Neuron (in vitro differentiated cells): ENCODE measurements at regions not wholly inside any gene's neighbourhood (a gene's known extent, or its start where the extent isn't known, plus 50 kb on each side); places are given as distances from the start of the nearest gene placed in this dataset.

Experiments
- H2AFZ ChIP-seq: one replicate; pipeline ENCODE4 v1.6.1; 2013; ENCODE audit warnings: low read depth, mild to moderate bottlenecking, inconsistent platforms, low read length, moderate library complexity
- H3K27me3 ChIP-seq: one replicate; pipeline ENCODE4 v1.6.1; 2013; ENCODE audit warnings: low read length; ENCODE audit not compliant: insufficient read depth
- H3K36me3 ChIP-seq: one replicate; pipeline ENCODE4 v1.6.1; 2013; ENCODE audit warnings: low read length; ENCODE audit not compliant: insufficient read depth
- H3K4me1 ChIP-seq: one replicate; pipeline ENCODE4 v1.6.1; 2013; ENCODE audit warnings: low read length; ENCODE audit not compliant: insufficient read depth
- H3K4me3 ChIP-seq: 2 replicates; pipeline ENCODE4 v1.5.1; 2013; ENCODE audit warnings: mild to moderate bottlenecking, low read length, moderate library complexity
- H3K9me3 ChIP-seq: one replicate; pipeline ENCODE4 v1.6.1; 2013; ENCODE audit warnings: low read length

DNA sequence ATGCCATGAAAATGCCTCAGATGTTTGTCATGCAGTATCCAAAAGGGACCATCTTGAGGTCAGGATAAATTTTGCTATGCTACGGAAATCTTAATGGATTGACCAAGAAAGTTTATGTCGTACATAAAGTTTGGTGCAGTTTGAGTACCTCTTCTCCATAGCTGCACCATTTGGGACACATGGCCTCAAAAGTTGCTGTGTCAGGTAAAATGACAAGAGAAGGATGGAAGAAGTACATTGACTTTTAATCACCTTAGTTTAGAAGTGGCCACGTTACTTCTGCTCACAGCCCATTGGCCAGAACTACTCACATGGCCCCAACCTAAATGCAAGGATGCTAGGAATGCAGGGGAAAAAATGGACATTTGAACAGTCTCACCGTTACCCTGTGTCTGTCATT lies 107.4 kb upstream of the NAMPT start:
- Histone ChIP-seq H3K4me3 (no peak overlapping the region), H3K4me1 (no peaks in the 10 kb centered on the region), H3K27me3 (no peaks in the 10 kb centered on the region), H3K9me3 (no peaks in the 10 kb centered on the region), H2AFZ (no peak overlapping the region), H3K36me3 (no peaks in the 10 kb centered on the region)

DNA sequence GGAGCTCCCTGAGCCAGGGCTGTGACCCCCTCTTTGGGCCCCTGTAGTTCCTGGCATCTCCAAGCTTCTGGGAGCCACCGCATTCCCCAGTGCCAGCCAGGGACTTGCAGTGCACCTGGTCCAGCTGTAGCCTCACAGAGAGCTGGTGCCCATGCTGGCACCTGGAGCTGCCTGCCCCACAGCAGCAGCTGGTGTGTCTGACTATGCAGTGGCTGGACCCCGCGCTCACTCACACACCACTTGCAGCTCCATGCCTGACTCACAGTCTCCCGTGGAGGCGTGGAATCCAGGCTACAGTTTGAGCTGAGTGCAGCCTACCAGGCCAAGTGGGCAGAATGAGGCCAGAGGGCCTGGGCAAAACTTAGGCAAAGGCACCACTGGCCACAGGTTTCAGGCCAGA lies 102.2 kb upstream of the NAMPT start:
- Histone ChIP-seq H3K27me3 (peaks cover 2% of the 10 kb centered on the region), H3K4me3 (no peak overlapping the region), H2AFZ (no peak overlapping the region), H3K4me1 (no peaks in the 10 kb centered on the region), H3K36me3 (no peaks in the 10 kb centered on the region), H3K9me3 (no peaks in the 10 kb centered on the region)

DNA sequence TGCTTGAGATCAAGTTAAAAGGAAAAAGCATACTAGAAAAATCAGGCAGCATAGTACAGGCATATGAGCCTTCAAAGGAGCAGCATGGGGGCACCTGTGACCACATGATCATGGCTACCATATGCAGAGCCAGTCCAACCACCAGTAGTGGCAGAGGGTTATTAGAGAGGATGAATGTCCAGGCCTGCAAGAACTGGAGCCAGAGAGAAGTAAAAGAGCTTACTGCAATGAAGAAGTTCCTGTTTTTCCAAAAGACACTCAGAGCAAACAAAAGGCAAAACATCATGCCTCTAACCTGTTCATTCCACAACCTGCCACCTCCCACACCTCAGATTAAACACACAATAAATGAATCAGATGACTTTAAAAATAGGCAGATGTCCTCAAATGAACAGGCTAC lies 99.6 kb upstream of the NAMPT start:
- no peaks in the 10 kb centered on the region for H3K4me1 ChIP-seq
- H3K4me3 ChIP-seq = no peak overlapping the region
- H2AFZ ChIP-seq = no peak overlapping the region
- H3K9me3 ChIP-seq = no peaks in the 10 kb centered on the region
- peaks cover 9% of the 10 kb centered on the region for H3K27me3 ChIP-seq
- no peaks in the 10 kb centered on the region for H3K36me3 ChIP-seq

DNA sequence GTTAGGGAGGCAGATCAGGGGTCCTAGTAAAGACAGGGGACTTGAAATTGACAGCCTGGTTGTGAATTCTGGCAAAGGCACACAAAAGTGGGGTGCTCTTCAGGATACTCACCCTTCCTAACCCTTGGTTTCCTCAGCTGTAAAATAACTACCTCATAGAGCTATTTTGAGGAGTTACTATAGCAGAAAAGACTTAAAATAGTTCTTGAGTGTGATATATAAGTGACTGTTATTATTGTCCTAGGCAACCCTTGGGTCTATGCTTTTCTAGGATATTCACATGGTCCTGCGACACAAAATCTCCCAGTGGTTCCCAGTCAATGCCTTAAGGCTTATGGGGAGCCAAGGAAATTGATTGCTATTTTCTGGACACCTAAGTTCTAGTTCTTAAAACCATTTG lies 98.1 kb upstream of the NAMPT start:
- no peaks in the 10 kb centered on the region for H3K9me3 ChIP-seq
- H2AFZ ChIP-seq = no peak overlapping the region
- no peak overlapping the region for H3K4me3 ChIP-seq
- peaks cover 11% of the 10 kb centered on the region for H3K27me3 ChIP-seq
- no peaks in the 10 kb centered on the region for H3K36me3 ChIP-seq
- no peaks in the 10 kb centered on the region for H3K4me1 ChIP-seq

DNA sequence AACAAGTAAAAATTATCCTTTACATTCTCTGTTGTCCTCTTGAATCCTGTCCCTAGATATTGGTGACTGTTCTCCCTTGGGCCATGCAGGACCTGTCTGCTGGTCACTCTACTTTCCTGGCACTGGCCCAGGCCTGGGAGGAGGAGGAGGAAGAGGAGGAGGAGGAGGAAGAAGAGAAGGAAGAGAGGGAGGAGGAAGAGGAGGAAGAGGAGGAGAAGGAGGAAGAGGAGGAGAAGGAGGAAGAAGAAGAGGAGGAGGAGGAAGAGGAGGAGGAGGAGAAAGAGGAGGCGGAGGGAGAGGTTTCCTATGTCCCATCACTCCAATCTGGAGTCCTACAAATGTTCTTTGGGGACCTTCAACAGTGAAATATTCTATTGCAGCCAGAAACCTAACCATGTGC lies 97.3 kb upstream of the NAMPT start:
- Histone ChIP-seq H3K27me3 (peaks cover 11% of the 10 kb centered on the region), H3K4me1 (no peaks in the 10 kb centered on the region), H3K9me3 (no peaks in the 10 kb centered on the region), H3K4me3 (no peak overlapping the region), H3K36me3 (no peaks in the 10 kb centered on the region), H2AFZ (no peak overlapping the region)

DNA sequence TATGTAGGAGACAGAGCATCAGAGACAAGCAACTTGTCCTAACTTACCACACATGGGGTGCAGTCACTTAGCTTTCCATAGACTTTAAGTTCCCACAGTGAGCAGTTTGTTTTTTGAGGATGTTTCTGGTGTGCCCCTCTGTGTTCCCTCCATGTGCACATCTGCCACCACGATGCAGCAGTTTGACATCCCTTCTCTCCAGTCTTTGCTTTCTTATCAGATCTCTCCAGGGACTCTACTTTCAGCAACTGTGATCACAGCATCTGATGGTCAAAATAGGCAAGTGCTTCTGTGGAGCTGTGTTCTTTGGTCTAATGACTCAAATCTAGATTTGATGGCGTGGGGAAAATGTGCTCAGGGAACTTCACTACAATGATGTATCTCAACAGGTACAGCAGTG lies 96.5 kb upstream of the NAMPT start:
- Histone ChIP-seq H3K9me3 (no peaks in the 10 kb centered on the region), H2AFZ (no peak overlapping the region), H3K4me1 (no peaks in the 10 kb centered on the region), H3K36me3 (no peaks in the 10 kb centered on the region), H3K4me3 (no peak overlapping the region), H3K27me3 (peaks cover 11% of the 10 kb centered on the region)

DNA sequence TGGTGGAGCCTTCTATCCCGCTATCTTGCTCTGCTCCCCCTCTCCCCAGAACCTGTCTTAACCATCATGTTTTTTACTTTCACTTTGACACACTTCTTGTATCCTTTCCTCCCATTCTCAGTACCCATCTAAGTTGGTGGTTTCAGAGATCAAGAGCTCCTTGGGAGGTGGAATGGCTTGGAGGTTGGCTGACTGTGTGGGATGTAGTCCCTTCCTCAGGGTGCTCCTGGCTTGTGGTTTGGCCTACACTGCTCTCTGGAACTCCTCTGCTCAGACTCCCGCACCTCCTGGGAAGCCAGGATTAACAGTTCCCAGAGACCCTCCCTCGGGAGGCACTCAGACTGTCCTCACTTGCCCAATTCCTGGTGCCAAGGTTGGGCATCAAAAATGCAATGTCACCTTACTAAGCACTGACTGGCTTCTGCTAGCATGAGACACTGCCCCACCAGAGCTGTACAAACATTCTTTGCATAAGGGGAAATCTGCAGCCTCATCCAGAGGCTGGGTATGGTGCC lies 93.1 kb upstream of the NAMPT start:
- Histone ChIP-seq H3K27me3 (peaks cover 11% of the 10 kb centered on the region), H3K4me1 (no peaks in the 10 kb centered on the region), H3K4me3 (no peak overlapping the region), H2AFZ (no peak overlapping the region), H3K9me3 (no peaks in the 10 kb centered on the region), H3K36me3 (no peaks in the 10 kb centered on the region)

DNA sequence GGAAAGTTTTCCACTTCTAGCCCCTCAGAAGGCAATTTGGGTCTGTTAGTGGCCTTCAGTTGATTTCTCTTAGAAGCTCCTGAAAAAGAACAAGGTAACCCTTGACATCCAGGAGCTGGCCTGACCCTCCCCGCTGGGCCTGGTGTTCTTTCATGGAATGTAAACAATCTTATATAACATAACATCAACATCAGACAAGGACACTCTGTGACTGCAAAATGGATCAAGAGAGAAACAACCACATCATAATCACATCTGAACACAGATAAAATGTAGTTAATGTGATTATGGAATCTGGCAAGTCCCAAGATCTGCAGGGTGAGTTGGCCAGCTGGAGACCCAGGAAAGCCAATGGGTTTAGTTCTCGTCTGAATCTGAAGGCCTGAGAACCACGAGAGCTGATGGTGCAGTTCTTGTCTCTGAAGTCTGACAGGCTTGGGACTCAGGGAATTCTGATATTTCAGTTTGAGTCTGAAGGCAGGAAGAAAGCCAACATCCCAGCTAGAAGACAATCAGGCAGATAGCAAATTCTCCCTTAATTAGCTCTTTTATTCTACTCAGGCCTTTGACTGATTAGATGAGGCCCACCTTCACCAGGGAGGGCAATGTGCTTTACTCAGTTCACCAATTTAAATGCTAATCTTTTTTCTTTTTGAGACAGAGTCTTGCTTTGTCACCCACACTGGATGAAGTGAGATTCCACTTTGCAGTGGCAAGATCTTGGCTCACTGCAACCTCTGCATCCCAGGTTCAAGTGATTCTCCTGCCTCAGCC lies 91.4 kb upstream of the NAMPT start:
- no peak overlapping the region for H2AFZ ChIP-seq
- no peak overlapping the region for H3K4me3 ChIP-seq
- no peaks in the 10 kb centered on the region for H3K9me3 ChIP-seq
- no peaks in the 10 kb centered on the region for H3K36me3 ChIP-seq
- H3K27me3 ChIP-seq = peaks cover 8% of the 10 kb centered on the region
- no peaks in the 10 kb centered on the region for H3K4me1 ChIP-seq

DNA sequence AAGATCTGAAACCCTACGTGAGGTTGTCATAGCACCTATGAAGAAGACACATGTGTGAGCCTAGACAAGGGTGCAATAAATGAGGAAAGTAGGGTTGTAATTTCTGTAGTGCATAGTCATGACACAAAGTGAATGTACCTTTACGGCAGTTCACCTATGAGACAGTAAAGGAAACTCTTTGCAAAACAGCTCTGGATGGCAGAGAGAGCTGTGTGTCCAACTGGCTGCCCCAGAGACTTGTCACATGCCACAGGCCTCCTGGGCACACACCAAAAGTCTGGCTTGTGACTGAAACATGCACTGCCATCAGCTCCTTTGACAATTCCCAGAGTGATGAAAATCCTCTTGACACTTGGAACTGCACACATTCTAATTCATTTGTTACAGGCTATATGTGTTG lies 90.7 kb upstream of the NAMPT start:
- Histone ChIP-seq H3K4me1 (no peaks in the 10 kb centered on the region), H3K9me3 (no peaks in the 10 kb centered on the region)

DNA sequence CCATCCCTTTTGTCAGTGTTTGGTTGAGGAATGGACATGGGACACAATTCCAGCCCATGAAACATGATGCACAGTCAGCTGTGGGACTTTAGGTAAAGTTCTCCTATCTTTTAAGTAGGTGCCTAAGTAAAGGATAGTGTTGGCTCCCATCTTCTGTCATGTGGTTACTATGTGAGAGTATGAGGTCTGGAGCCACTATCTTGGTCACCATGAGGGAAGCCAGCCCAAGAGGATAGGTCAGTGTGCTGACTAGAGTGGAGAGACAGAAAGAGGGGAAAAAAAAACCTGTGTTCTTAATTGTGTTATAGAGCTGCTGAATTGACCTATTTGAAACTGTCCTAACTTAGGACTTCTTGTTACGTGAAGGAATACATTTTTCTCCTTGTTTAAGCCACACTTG lies 89.7 kb upstream of the NAMPT start:
- Histone ChIP-seq H3K4me3 (no peak overlapping the region), H3K27me3 (peaks cover 3% of the 10 kb centered on the region), H3K4me1 (no peaks in the 10 kb centered on the region), H3K9me3 (no peaks in the 10 kb centered on the region), H3K36me3 (no peaks in the 10 kb centered on the region), H2AFZ (no peak overlapping the region)

More for the DNA sequence above, 90.7 kb upstream of the NAMPT start:
- Histone ChIP-seq H3K27me3 (peaks cover 8% of the 10 kb centered on the region), H3K4me3 (no peak overlapping the region), H3K36me3 (no peaks in the 10 kb centered on the region), H2AFZ (no peak overlapping the region)

DNA sequence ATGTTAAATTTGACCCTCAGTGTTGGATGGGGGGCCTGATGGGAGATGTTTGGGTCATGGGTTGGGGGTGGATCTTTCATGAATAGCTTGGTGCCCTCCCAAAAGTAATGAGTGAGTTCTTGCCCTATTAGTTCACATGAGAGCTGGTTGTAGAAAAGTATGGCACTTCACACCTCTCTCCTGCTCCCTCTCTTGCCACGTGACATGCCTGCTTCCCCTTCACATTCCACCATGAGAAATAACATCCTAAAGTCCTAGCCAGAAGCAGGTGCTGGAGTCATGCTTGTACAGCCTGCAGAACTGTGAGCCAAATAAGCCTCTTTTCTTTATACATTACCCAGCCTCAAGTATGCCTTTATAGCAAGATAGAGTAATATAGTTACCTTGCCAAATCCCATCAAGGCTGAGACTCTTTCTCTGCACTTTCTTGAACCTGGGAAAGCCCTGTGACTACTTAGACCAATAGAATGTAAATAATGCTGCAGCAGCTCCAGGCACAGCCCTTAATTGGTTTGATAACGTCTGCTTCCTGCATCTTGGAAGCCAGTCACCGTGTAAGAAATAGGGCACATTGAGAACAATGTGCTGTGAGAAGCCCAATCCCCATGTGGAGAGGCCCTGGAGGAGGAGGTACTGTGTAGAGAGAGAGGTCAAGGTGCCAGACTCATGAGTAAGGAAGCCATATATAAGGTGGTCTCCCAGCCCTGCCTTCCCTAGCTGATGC lies 88.0 kb upstream of the NAMPT start:
- H3K4me3 ChIP-seq = no peak overlapping the region
- no peaks in the 10 kb centered on the region for H3K36me3 ChIP-seq
- H3K4me1 ChIP-seq = no peaks in the 10 kb centered on the region
- H2AFZ ChIP-seq = no peak overlapping the region
- H3K9me3 ChIP-seq = no peaks in the 10 kb centered on the region
- H3K27me3 ChIP-seq = no peaks in the 10 kb centered on the region

DNA sequence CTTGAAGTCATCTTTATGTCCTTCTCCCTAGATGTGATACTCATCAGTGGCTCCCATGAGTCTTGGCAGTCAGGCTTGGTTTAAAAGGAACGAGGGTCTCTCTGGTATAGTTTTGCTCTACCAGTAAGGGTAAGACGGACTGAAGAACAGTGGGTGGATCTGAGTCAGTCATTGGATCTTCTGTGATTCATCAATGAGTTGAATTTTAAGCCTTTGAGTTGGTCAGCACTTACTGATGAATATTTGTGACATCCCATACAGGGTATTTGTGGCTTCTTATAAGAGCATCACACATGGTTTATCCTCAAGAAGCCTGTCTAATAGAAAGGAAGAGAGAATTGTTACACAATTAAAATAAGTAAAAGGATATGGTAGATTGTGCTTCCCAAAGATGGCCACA lies 87.3 kb upstream of the NAMPT start:
- H3K4me1 ChIP-seq = no peaks in the 10 kb centered on the region
- no peak overlapping the region for H2AFZ ChIP-seq
- H3K36me3 ChIP-seq = no peaks in the 10 kb centered on the region
- no peaks in the 10 kb centered on the region for H3K9me3 ChIP-seq
- H3K27me3 ChIP-seq = no peaks in the 10 kb centered on the region
- H3K4me3 ChIP-seq = no peak overlapping the region

DNA sequence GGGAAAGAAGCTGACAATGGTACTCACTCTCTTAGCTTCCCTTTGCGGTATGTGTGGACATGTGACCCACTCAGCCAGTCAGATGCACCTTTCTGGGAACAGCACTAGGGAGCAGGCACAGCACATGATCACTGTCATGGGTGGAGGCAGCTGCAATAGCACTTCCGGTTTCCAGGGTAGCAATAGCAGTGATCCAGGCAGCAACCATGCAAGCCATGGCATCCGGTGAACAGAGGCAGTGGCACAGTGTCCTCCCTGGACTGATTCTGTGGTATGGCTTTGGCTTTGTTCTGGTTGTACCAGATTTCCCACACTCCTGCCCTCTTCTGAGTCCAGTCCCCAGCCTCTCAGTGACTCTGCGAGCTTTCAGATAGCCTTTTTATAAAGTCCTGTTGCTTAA lies 86.8 kb upstream of the NAMPT start:
- H2AFZ ChIP-seq = no peak overlapping the region
- H3K27me3 ChIP-seq = no peaks in the 10 kb centered on the region
- no peaks in the 10 kb centered on the region for H3K4me1 ChIP-seq
- no peak overlapping the region for H3K4me3 ChIP-seq
- no peaks in the 10 kb centered on the region for H3K9me3 ChIP-seq
- H3K36me3 ChIP-seq = no peaks in the 10 kb centered on the region
